Heart left ventricle (tissue), 16 donors: ENCODE measurements at regions not wholly inside any gene's neighbourhood (a gene's known extent, or its start where the extent isn't known, plus 50 kb on each side); places are given as distances from the start of the nearest gene placed in this dataset.

Experiments
- ATAC-seq, 4 donors: fragments of 200-7000 bp; cut with Tn5 transposase; one replicate each; pipeline ENCODE4 v1.9.1; 2020 to 2022; ENCODE audit warnings: moderate library complexity in 4 of 4, mild to moderate bottlenecking in 3 of 4, moderate number of reproducible peaks in 1 of 4
- DNase-seq, 5 donors: peaks; one replicate each; pipeline ENCODE4 v3.0.0-alpha.2; 2020
- H3K27ac ChIP-seq, 12 donors: fragments of 200-600 bp; sonication (generic) in 4 of 12; one replicate each; pipeline versions ENCODE4 v1.5.0 to v1.8.0; 2016 to 2022; ENCODE audit warnings: mild to moderate bottlenecking in 2 of 12
- H3K27me3 ChIP-seq, 9 donors: fragments of 200-600 bp; sonication (generic) in 2 of 9; one replicate each; pipeline versions ENCODE4 v1.5.1 to v1.8.0; 2016 to 2022; ENCODE audit warnings: mild to moderate bottlenecking in 3 of 9
- H3K36me3 ChIP-seq, 9 donors: fragments of 200-600 bp; sonication (generic) in 2 of 9; one replicate each; pipeline versions ENCODE4 v1.5.0 to v1.8.0; 2018 to 2022; ENCODE audit warnings: mild to moderate bottlenecking in 2 of 9
- H3K4me1 ChIP-seq, 12 donors: fragments of 200-600 bp; sonication (generic) in 4 of 12; one replicate each; pipeline versions ENCODE4 v1.5.0 to v1.8.0; 2016 to 2022; ENCODE audit warnings: mild to moderate bottlenecking in 3 of 12
- H3K4me3 ChIP-seq, 12 donors: fragments of 200-600 bp; sonication (generic) in 4 of 12; one replicate each; pipeline versions ENCODE4 v1.5.0 to v1.8.0; 2017 to 2022; ENCODE audit warnings: mild to moderate bottlenecking in 9 of 12, moderate library complexity in 4 of 12
- H3K9me3 ChIP-seq, 12 donors: fragments of 200-600 bp; sonication (generic) in 4 of 12; one replicate each; pipeline versions ENCODE4 v1.5.0 to v1.8.0; 2016 to 2022; ENCODE audit warnings: mild to moderate bottlenecking in 1 of 12
- CTCF ChIP-seq, 12 donors: fragments of 200-600 bp; sonication (generic) in 4 of 12; IDR thresholded peaks; one replicate each; pipeline versions ENCODE4 v1.5.0 to v1.8.0; 2018 to 2022; ENCODE audit warnings: antibody characterized with exemption in 12 of 12, mild to moderate bottlenecking in 5 of 12
- POLR2A ChIP-seq, 2 donors: fragments of 450-650 bp; IDR thresholded peaks; one replicate each; pipeline ENCODE4 v1.6.1; 2017; ENCODE audit warnings: antibody characterized with exemption in 2 of 2, mild to moderate bottlenecking in 2 of 2, moderate library complexity in 2 of 2
- WGBS, 4 donors: extraction: QIAGEN DNeasy Blood & Tissue Kit in 2 of 4; methylation state at CpG; one replicate each; pipeline versions ENCODE4 v1.1.5 to v1.1.7; 2013 to 2018; 5-methylcytosine and 5-hydroxymethylcytosine counted together
- intact Hi-C, 10 donors: fragments of 100-400 bp; cut with DNase I; formaldehyde crosslinking; loops; one replicate each; pipeline versions ENCODE4 v1.11.1 to v1.14.2; 2022
- donor health status: ischemic (EF 13 %, LVEDD 7.1; RV severe dilation, severe dysfunction).
- donor health status: healthy with polysubstance abuse.
- donor health status: DM: no; HTN: yes; CAD: no.
- donor health status: DM: no; HTN: no; CAD: no.
- donor health status: ischemic (EF 25% LVEDD 6.9; RV normal size, moderate dysfunction).
- donor health status: ischemic (EF 25% LVEDD 5.7; RV mildly dilated, moderate dysfunction).
- donor health status: healthy.
- donor health status: DM: yes; HTN: yes; CAD: no.
- donor health status: ischemic (EF 35%, LVEDD 5.7; RV mildly dilated, moderate dysfunction).
- donor health status: nonischemic (EF 11% LVEDD 7.7; RV severe dilation, severe dysfunction).
- donor health status: DM: yes; HTN: yes; CAD: no.
- donor health status: PGD.
- donor health status: ischemic (EF 29% LVEDD 5.4; RV normal size, mild dysfunction).
- donor health status: nonischemic (EF 23%, LVEDD 6.1; RV moderate dilation, normal function).

GRCh38 chr13:105107781-105108180 lies 1427.7 kb downstream of the EFNB2 start:
- DNase-seq = no peak
- Histone ChIP-seq H3K4me3 (no peak overlapping the region), H3K9me3 (peaks cover 0 to 10% (median 0%) of the 10 kb centered on the region in 12 donors), H3K27ac (no peak overlapping the region), H3K4me1 (no peaks in the 10 kb centered on the region), H3K27me3 (no peaks in the 10 kb centered on the region), H3K36me3 (no peaks in the 10 kb centered on the region)
- no peak for TF ChIP-seq CTCF (IDR thresholded peaks at IDR 0.05)
- no peak for TF ChIP-seq POLR2A (IDR thresholded peaks at IDR 0.05)
- intact Hi-C loops = loop anchor here in 1 of 10 donors (10.0 kb wide), 1 partner anchor 47 kb away; no protein-coding TSS in a partner anchor
- no peak for ATAC-seq
- 93 to 97% (median 94%) methylated on average over 3 of the region's 3 CpGs for WGBS, 4 donors

GRCh38 chr13:105105471-105105870 lies 1430.0 kb downstream of the EFNB2 start:
- H3K27me3 ChIP-seq = no peaks in the 10 kb centered on the region
- H3K36me3 ChIP-seq = no peaks in the 10 kb centered on the region
- WGBS, 4 donors = 90 to 94% (median 92%) methylated on average over 4 of the region's 4 CpGs
- ATAC-seq = no peak
- H3K4me1 ChIP-seq = no peaks in the 10 kb centered on the region
- no peaks in the 10 kb centered on the region for H3K9me3 ChIP-seq
- H3K27ac ChIP-seq = no peak overlapping the region
- TF ChIP-seq POLR2A (IDR thresholded peaks at IDR 0.05) (no peak), CTCF (IDR thresholded peaks at IDR 0.05) (no peak)
- no peak for DNase-seq
- intact Hi-C loops = loop anchor here in 1 of 10 donors (10.0 kb wide), 1 partner anchor 49 kb away; no protein-coding TSS in a partner anchor
- H3K4me3 ChIP-seq = no peak overlapping the region

GRCh38 chr13:105097521-105097920 lies 1437.9 kb downstream of the EFNB2 start:
- DNase-seq (no peak), ATAC-seq (no peak)
- TF ChIP-seq POLR2A (IDR thresholded peaks at IDR 0.05) = no peak
- no peak for TF ChIP-seq CTCF (IDR thresholded peaks at IDR 0.05)
- Histone ChIP-seq H3K4me3 (no peak overlapping the region), H3K27me3 (no peaks in the 10 kb centered on the region), H3K36me3 (no peaks in the 10 kb centered on the region), H3K9me3 (no peaks in the 10 kb centered on the region), H3K27ac (no peak overlapping the region), H3K4me1 (no peaks in the 10 kb centered on the region)
- intact Hi-C loops = no loop called here

GRCh38 chr13:105089858-105090643 lies 1445.4 kb downstream of the EFNB2 start:
- H3K4me1 ChIP-seq = peaks cover 0 to 5% (median 0%) of the 10 kb centered on the region in 12 donors
- H3K9me3 ChIP-seq = no peaks in the 10 kb centered on the region
- ATAC-seq (no peak), DNase-seq (no peak)
- intact Hi-C loops = no loop called here
- H3K27me3 ChIP-seq = no peaks in the 10 kb centered on the region
- no peak overlapping the region for H3K27ac ChIP-seq
- H3K36me3 ChIP-seq = no peaks in the 10 kb centered on the region
- TF ChIP-seq CTCF (IDR thresholded peaks at IDR 0.05) = no peak
- TF ChIP-seq POLR2A (IDR thresholded peaks at IDR 0.05) = no peak
- no peak overlapping the region for H3K4me3 ChIP-seq
- WGBS, 4 donors = 69 to 84% (median 72%) methylated on average over 4 of the region's 4 CpGs
